NCI-H1105 treated with DMSO at 0.1 percent for 48 hours (cell line): ENCODE measurements at regions not wholly inside any gene's neighbourhood (a gene's known extent, or its start where the extent isn't known, plus 50 kb on each side); places are given as distances from the start of the nearest gene placed in this dataset.
A peak's percentile ranks its signal among the peaks of the same experiment; 100 is the strongest.
"Not testable (repeated sequence)": the region's sequence is repeated elsewhere in the genome, so short reads cannot be mapped to it uniquely, and the experiment has no call there.

Source experiments
- DNase-seq: peaks from one replicate; lab custom pipeline; 2025; lab: John Stamatoyannopoulos, UW

GRCh38 chr2:144124882-144125281 lies 395.0 kb downstream of the ZEB2 start:
- DNase-seq: no peak

GRCh38 chr2:144120487-144120886 lies 399.4 kb downstream of the ZEB2 start:
- no peak for DNase-seq

- no peak for DNase-seq
Measured at GRCh38 chr2:144117086-144117485, 402.8 kb downstream of the ZEB2 start.

- no peak for DNase-seq
Measured at GRCh38 chr2:144115739-144116291, 404.1 kb downstream of the ZEB2 start.

- no peak for DNase-seq
Measured at GRCh38 chr2:144114760-144115159, 405.2 kb downstream of the ZEB2 start.

GRCh38 chr2:144111437-144111836 lies 408.5 kb downstream of the ZEB2 start:
- no peak for DNase-seq

- DNase-seq: not testable (repeated sequence)
Measured at GRCh38 chr2:144106104-144106503, 413.8 kb downstream of the ZEB2 start.

- DNase-seq: peak; percentile 55
Measured at GRCh38 chr2:144102386-144102785, 417.5 kb downstream of the ZEB2 start.

GRCh38 chr2:144099780-144100377 lies 420.0 kb downstream of the ZEB2 start:
- DNase-seq: no peak

- no peak for DNase-seq
Measured at GRCh38 chr2:144099340-144099739, 420.6 kb downstream of the ZEB2 start.

- no peak for DNase-seq
Measured at GRCh38 chr2:144097440-144098225, 422.3 kb downstream of the ZEB2 start.

- DNase-seq: peak; percentile 4
Measured at GRCh38 chr2:144096531-144096930, 423.4 kb downstream of the ZEB2 start.

- DNase-seq: no peak
Measured at GRCh38 chr2:144094408-144095151, 425.3 kb downstream of the ZEB2 start.

GRCh38 chr2:144091622-144092021 lies 428.3 kb downstream of the ZEB2 start:
- DNase-seq: no peak

GRCh38 chr2:144088863-144089262 lies 431.1 kb downstream of the ZEB2 start:
- DNase-seq: no peak

GRCh38 chr2:144086965-144087364 lies 433.0 kb downstream of the ZEB2 start:
- DNase-seq: no peak

GRCh38 chr2:144085016-144085415 lies 434.9 kb downstream of the ZEB2 start:
- no peak for DNase-seq

- DNase-seq: no peak
Measured at GRCh38 chr2:144084114-144084661, 435.7 kb downstream of the ZEB2 start.

- DNase-seq: no peak
Measured at GRCh38 chr2:144083211-144083610, 436.7 kb downstream of the ZEB2 start.

- DNase-seq: no peak
Measured at GRCh38 chr2:144082777-144083176, 437.1 kb downstream of the ZEB2 start.

- no peak for DNase-seq
Measured at GRCh38 chr2:144082327-144082726, 437.6 kb downstream of the ZEB2 start.

- no peak for DNase-seq
Measured at GRCh38 chr2:144081272-144081671, 438.6 kb downstream of the ZEB2 start.
